GM12891 (cell line): ENCODE measurements at regions not wholly inside any gene's neighbourhood (a gene's known extent, or its start where the extent isn't known, plus 50 kb on each side); places are given as distances from the start of the nearest gene placed in this dataset.

ENCODE experiments used
- POLR2A ChIP-seq: IDR thresholded peaks from 2 replicates; pipeline ENCODE4 v1.6.1; 2011; ENCODE audit warnings: low read depth, low read length, control low read depth
- SPI1 ChIP-seq: IDR thresholded peaks from 2 replicates; pipeline ENCODE4 v1.6.1; 2011; ENCODE audit warnings: low read depth, low read length, control low read depth
- TAF1 ChIP-seq: IDR thresholded peaks from 2 replicates; pipeline ENCODE4 v1.6.1; 2011; ENCODE audit warnings: low read depth, low read length, control low read depth

GRCh38 chr14:40402957-40403356, 970.7 kb upstream of the FBXO33 start:
- no peak for TF ChIP-seq POLR2A
- TF ChIP-seq TAF1 = no peak
- TF ChIP-seq SPI1 = no peak
